H9 (cell line): ENCODE measurements at regions not wholly inside any gene's neighbourhood (a gene's known extent, or its start where the extent isn't known, plus 50 kb on each side); places are given as distances from the start of the nearest gene placed in this dataset.

Experiments
- DNase-seq: peaks from one replicate; pipeline ENCODE4 v3.0.0-alpha.2; 2017
- H2AFZ ChIP-seq: one replicate; pipeline ENCODE4 v1.6.1; 2013; ENCODE audit warnings: mild to moderate bottlenecking, low read length, control low read depth, moderate library complexity
- H2AK5ac ChIP-seq: 2 replicates; pipeline ENCODE4 v1.6.1; 2013; ENCODE audit warnings: low read length, control low read depth, mixed read lengths; ENCODE audit not compliant: insufficient read length
- H2BK120ac ChIP-seq: one replicate; pipeline ENCODE4 v1.6.1; 2013; ENCODE audit warnings: low read depth, mild to moderate bottlenecking, low read length, control low read depth, inconsistent platforms; ENCODE audit not compliant: poor library complexity, severe bottlenecking
- H2BK12ac ChIP-seq: 2 replicates; pipeline ENCODE4 v1.6.1; 2013; ENCODE audit warnings: low read length, control low read depth, mixed read lengths, low read depth; ENCODE audit not compliant: insufficient read length
- H2BK15ac ChIP-seq: 2 replicates; pipeline ENCODE4 v1.6.1; 2013; ENCODE audit warnings: low read depth, low read length, control low read depth
- H2BK20ac ChIP-seq: one replicate; pipeline ENCODE4 v1.6.1; 2013; ENCODE audit warnings: low read depth, mild to moderate bottlenecking, low read length, control low read depth, inconsistent platforms; ENCODE audit not compliant: poor library complexity, severe bottlenecking
- H2BK5ac ChIP-seq: 2 replicates; pipeline ENCODE4 v1.6.1; 2013; ENCODE audit warnings: low read length, control low read depth, mixed read lengths; ENCODE audit not compliant: insufficient read length
- H3K14ac ChIP-seq: 2 replicates; pipeline ENCODE4 v1.6.1; 2013; ENCODE audit warnings: low read length, control low read depth; ENCODE audit not compliant: insufficient read depth
- H3K18ac ChIP-seq: 2 replicates; pipeline ENCODE4 v1.6.1; 2013; ENCODE audit warnings: low read depth, mild to moderate bottlenecking, mixed read lengths, low read length, control low read depth; ENCODE audit not compliant: insufficient read length
- H3K23ac ChIP-seq: 2 replicates; pipeline ENCODE4 v1.6.1; 2013; ENCODE audit warnings: low read length, control low read depth, mixed read lengths, low read depth; ENCODE audit not compliant: insufficient read length
- H3K23me2 ChIP-seq: 2 replicates; pipeline ENCODE4 v1.6.1; 2013; ENCODE audit warnings: low read depth, mild to moderate bottlenecking, mixed read lengths, low read length, control low read depth; ENCODE audit not compliant: insufficient read length, poor library complexity, severe bottlenecking
- H3K27ac ChIP-seq: 2 replicates; pipeline ENCODE4 v1.5.1; 2013; ENCODE audit warnings: low read length, control low read depth, mixed read lengths, low read depth; ENCODE audit not compliant: insufficient read length
- H3K27me3 ChIP-seq: 2 replicates; pipeline ENCODE4 v1.6.1; 2013; ENCODE audit warnings: low read length, control low read depth, inconsistent platforms; ENCODE audit not compliant: insufficient read depth
- H3K4ac ChIP-seq: 2 replicates; pipeline ENCODE4 v1.6.1; 2013; ENCODE audit warnings: low read depth, mild to moderate bottlenecking, control low read depth, inconsistent platforms, low read length, moderate library complexity
- H3K4me1 ChIP-seq: 2 replicates; pipeline ENCODE4 v1.6.1; 2013; ENCODE audit warnings: low read length, control low read depth, inconsistent platforms; ENCODE audit not compliant: insufficient read depth
- H3K4me2 ChIP-seq: 2 replicates; pipeline ENCODE4 v1.6.1; 2013; ENCODE audit warnings: low read length, control low read depth, mixed read lengths; ENCODE audit not compliant: insufficient read length, insufficient read depth
- H3K56ac ChIP-seq: 2 replicates; pipeline ENCODE4 v1.6.1; 2013; ENCODE audit warnings: low read depth, mild to moderate bottlenecking, mixed read lengths, low read length, control low read depth; ENCODE audit not compliant: insufficient read length
- H3K79me1 ChIP-seq: 2 replicates; pipeline ENCODE4 v1.6.1; 2013; ENCODE audit warnings: low read depth, mild to moderate bottlenecking, moderate library complexity, low read length, control low read depth, inconsistent platforms; ENCODE audit not compliant: insufficient read depth, poor library complexity, severe bottlenecking
- H3K79me2 ChIP-seq: 2 replicates; pipeline ENCODE4 v1.6.1; 2013; ENCODE audit warnings: low read length, control low read depth, inconsistent platforms; ENCODE audit not compliant: insufficient read depth
- H3K9ac ChIP-seq: 2 replicates; pipeline ENCODE4 v1.6.1; 2013; ENCODE audit warnings: low read length, control low read depth, mixed read lengths; ENCODE audit not compliant: insufficient read length; ENCODE audit errors: extremely low read depth
- H3K9me3 ChIP-seq: one replicate; pipeline ENCODE4 v1.6.1; 2013; ENCODE audit warnings: low read depth, low read length, inconsistent platforms; ENCODE audit not compliant: control insufficient read depth
- H3T11ph ChIP-seq: one replicate; pipeline ENCODE4 v1.6.1; 2013; ENCODE audit warnings: mild to moderate bottlenecking, low read length, control low read depth, inconsistent platforms
- H4K20me1 ChIP-seq: one replicate; pipeline ENCODE4 v1.6.1; 2013; ENCODE audit not compliant: control insufficient read depth, insufficient read length, insufficient read depth
- H4K5ac ChIP-seq: 2 replicates; pipeline ENCODE4 v1.6.1; 2013; ENCODE audit warnings: low read depth, mild to moderate bottlenecking, mixed read lengths, low read length, control low read depth; ENCODE audit not compliant: insufficient read length
- H4K8ac ChIP-seq: replicated peaks from 2 replicates; pipeline ENCODE4 v1.6.1; 2013; ENCODE audit warnings: low read length, control low read depth, mixed read lengths, low read depth; ENCODE audit not compliant: insufficient read length
- H4K91ac ChIP-seq: 2 replicates; pipeline ENCODE4 v1.6.1; 2013; ENCODE audit warnings: low read depth, mild to moderate bottlenecking, moderate library complexity, mixed read lengths, low read length, control low read depth; ENCODE audit not compliant: insufficient read length
- H3K27ac Mint-ChIP-seq, 3 experiments: 2 replicates in 2 of 3; 3 replicates in 1 of 3; pipeline ENCODE4 v1.8.0; 2020 to 2021; ENCODE audit warnings: mixed read lengths in 3 of 3, mild to moderate bottlenecking in 1 of 3, moderate library complexity in 1 of 3
- H3K27me3 Mint-ChIP-seq: 2 replicates; pipeline ENCODE4 v1.8.0; 2021; ENCODE audit warnings: low read depth, mild to moderate bottlenecking, moderate library complexity, mixed read lengths
- H3K36me3 Mint-ChIP-seq, 3 experiments: 2 replicates in 2 of 3; 3 replicates in 1 of 3; pipeline ENCODE4 v1.8.0; 2020 to 2021; ENCODE audit warnings: low read depth in 3 of 3, mixed read lengths in 3 of 3; ENCODE audit not compliant: insufficient read depth in 1 of 3
- H3K4me1 Mint-ChIP-seq, 2 experiments: 2 replicates each; pipeline ENCODE4 v1.8.0; 2020; ENCODE audit warnings: mixed read lengths in 2 of 2
- H3K4me3 Mint-ChIP-seq, 2 experiments: 2 replicates in 1 of 2; 3 replicates in 1 of 2; pipeline ENCODE4 v1.8.0; 2020 to 2021; ENCODE audit warnings: mild to moderate bottlenecking in 2 of 2, mixed read lengths in 2 of 2, moderate library complexity in 1 of 2
- H3K9me3 Mint-ChIP-seq, 2 experiments: 2 replicates in 1 of 2; 3 replicates in 1 of 2; pipeline ENCODE4 v1.8.0; 2020; ENCODE audit warnings: mild to moderate bottlenecking in 2 of 2, mixed read lengths in 2 of 2, moderate library complexity in 1 of 2
- TF ChIP-seq, protein P1 (sequence below): fragments of 200-600 bp; sonication (generic); conservative IDR thresholded peaks from 3 replicates; pipeline ENCODE4 v1.8.0; 2021; ENCODE audit warnings: antibody characterized with exemption, mild to moderate bottlenecking

DNA sequence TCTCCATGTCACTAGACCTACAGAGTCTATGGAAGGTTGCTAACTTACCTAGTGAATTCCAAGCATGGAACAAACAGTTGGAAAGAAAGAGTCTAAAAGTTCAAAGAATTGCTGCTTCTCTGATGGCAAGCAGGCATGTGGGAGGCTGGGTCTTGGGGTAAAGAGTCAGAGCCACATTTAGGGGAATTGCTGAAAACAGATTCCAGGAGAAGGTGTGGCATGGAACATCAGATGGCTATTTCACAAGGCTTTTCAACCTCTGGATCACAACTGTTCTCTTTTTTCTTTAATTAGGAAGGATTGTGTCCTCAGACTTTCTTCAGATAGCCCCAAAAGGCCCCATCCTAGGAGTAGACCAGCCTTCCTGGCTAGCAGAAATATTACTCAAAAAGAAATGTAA lies 601.5 kb downstream of the MAFB start:
- TF ChIP-seq, protein P1, sequence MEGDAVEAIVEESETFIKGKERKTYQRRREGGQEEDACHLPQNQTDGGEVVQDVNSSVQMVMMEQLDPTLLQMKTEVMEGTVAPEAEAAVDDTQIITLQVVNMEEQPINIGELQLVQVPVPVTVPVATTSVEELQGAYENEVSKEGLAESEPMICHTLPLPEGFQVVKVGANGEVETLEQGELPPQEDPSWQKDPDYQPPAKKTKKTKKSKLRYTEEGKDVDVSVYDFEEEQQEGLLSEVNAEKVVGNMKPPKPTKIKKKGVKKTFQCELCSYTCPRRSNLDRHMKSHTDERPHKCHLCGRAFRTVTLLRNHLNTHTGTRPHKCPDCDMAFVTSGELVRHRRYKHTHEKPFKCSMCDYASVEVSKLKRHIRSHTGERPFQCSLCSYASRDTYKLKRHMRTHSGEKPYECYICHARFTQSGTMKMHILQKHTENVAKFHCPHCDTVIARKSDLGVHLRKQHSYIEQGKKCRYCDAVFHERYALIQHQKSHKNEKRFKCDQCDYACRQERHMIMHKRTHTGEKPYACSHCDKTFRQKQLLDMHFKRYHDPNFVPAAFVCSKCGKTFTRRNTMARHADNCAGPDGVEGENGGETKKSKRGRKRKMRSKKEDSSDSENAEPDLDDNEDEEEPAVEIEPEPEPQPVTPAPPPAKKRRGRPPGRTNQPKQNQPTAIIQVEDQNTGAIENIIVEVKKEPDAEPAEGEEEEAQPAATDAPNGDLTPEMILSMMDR, result no peak
- Histone ChIP-seq H4K8ac (no peak overlapping the region), H3K4me2 (no peak overlapping the region), H3T11ph (no peak overlapping the region), H3K14ac (no peak overlapping the region), H3K79me2 (no peaks in the 10 kb centered on the region), H4K20me1 (no peaks in the 10 kb centered on the region), H3K79me1 (no peaks in the 10 kb centered on the region), H4K5ac (no peak overlapping the region), H3K4me1 (peaks cover 2% of the 10 kb centered on the region; the same call in 1 of the 2 replicates), H2BK15ac (no peak overlapping the region), H2BK12ac (no peak overlapping the region), H3K9me3 (no peaks in the 10 kb centered on the region), H3K56ac (no peak overlapping the region), H2AK5ac (no peak overlapping the region), H3K27me3 (no peaks in the 10 kb centered on the region), H2BK5ac (no peak overlapping the region), H4K91ac (no peak overlapping the region), H3K9ac (no peak overlapping the region), H3K23me2 (no peaks in the 10 kb centered on the region), H2BK20ac (no peak overlapping the region), H2AFZ (no peak overlapping the region), H3K18ac (no peak overlapping the region), H3K27ac (no peak overlapping the region), H2BK120ac (no peak overlapping the region), H3K23ac (no peak overlapping the region), H3K4ac (no peak overlapping the region)
- no peaks in the 10 kb centered on the region for H3K27me3 Mint-ChIP-seq
- H3K4me3 Mint-ChIP-seq, result no peak overlapping the region
- H3K9me3 Mint-ChIP-seq, result peaks cover 21 to 24% of the 10 kb centered on the region in 2 experiments
- peaks cover 19 to 21% (median 21%) of the 10 kb centered on the region in 3 experiments for H3K36me3 Mint-ChIP-seq
- H3K27ac Mint-ChIP-seq, result no peak overlapping the region
- peaks cover 4 to 13% of the 10 kb centered on the region in 2 experiments for H3K4me1 Mint-ChIP-seq
- DNase-seq, result no peak
